RPMI7951 (cell line): ENCODE measurements at regions not wholly inside any gene's neighbourhood (a gene's known extent, or its start where the extent isn't known, plus 50 kb on each side); places are given as distances from the start of the nearest gene placed in this dataset.
A peak's percentile ranks its signal among the peaks of the same experiment; 100 is the strongest.

Experiments
- DNase-seq: peaks from one replicate; pipeline ENCODE4 v3.0.0-alpha.2; 2012; ENCODE audit warnings: low read depth

DNA sequence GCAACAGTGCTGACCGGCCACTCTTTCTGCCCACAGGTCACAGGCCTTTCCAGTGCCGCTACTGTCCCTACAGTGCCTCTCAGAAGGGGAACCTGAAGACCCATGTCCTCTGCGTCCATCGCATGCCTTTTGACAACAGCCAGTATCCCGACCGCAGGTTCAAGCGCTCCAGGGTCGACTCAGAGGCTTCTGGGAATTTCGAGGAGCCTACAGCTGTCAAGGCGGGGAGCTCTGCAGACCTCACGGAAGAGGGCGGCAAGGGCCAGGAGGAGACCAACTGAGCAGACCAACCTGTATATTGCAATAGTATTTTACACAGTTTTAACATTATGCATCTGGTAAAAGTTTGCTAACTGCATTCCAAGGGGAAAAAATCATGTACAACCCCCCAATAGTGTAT, 338.5 kb downstream of the ZNF536 start:
- no peak for DNase-seq

- no peak for DNase-seq
Measured at GRCh38 chr19:30708416-30709178, 336.4 kb downstream of the ZNF536 start.

- DNase-seq, result no peak
Measured at GRCh38 chr19:30704771-30705330, 332.7 kb downstream of the ZNF536 start.

- no peak for DNase-seq
Measured at GRCh38 chr19:30703645-30704044, 331.5 kb downstream of the ZNF536 start.

DNA sequence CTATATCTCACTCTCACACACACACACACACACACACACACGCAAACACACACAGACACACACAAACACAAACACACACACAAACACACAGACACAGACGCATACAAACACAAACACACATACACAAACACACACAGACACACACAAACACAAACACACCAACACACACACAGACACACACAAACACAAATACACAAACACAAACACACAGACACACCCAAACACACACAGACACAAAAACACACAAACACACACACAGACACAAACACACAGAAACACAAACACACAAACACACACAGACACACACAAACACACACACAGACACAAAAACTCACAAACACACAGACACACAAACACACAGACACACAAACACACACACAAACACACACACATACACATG, 329.0 kb downstream of the ZNF536 start:
- DNase-seq, result no peak

- DNase-seq, result no peak
Measured at GRCh38 chr19:30699871-30700280, 327.7 kb downstream of the ZNF536 start.

GRCh38 chr19:30696514-30696913, 324.3 kb downstream of the ZNF536 start:
- DNase-seq, result peak; percentile 49

- no peak for DNase-seq
Measured at GRCh38 chr19:30695171-30695875, 323.1 kb downstream of the ZNF536 start.

GRCh38 chr19:30694156-30694755, 322.1 kb downstream of the ZNF536 start:
- no peak for DNase-seq

- DNase-seq, result no peak
Measured at GRCh38 chr19:30692879-30693503, 320.8 kb downstream of the ZNF536 start.

DNA sequence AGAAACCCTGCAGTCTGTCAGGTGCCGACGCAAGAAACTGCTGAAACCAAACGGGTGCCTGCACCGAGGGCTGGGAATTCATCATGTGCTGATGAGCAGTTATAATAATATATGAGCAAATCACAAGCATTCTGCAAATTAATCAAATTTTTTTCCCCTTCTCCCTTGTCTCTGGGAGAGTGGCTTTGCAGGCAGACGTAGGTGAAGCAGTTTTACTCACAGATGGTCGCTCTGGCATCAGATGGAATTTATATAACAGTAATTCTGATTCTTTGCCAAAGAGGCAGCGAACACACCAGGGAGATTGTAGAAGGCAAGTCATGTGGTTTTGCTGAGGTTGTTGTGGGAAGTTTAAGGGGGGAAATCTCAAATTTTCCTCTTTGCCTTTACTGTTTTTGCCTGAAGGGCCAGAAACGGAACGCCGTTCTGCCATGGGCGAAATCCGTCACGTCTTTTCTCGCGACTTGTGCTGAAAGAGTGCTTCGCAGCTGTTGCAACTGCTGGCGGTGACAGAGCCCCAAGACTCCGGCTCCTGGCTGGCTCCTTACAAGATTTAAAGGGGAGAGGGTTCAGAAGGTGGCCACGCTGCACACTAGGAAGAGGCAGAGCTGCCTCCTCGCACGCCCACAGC, 320.1 kb downstream of the ZNF536 start:
- no peak for DNase-seq

DNA sequence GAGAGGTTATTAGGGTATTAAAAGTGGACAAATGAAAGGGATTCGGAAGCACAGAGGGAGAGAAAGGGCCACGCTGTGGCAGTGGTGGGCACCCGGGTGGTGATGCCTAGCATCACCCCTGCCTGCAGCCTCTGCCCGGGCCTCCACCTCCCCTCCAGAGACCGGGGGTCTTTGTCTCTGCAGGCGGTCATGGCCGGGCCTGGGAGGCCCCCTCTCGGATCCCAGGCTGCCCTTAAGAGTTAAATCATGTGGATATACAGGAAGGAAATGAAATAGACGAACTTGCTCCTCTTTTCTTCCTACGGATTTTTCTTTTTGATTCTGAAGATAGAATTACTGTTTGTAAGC, 319.6 kb downstream of the ZNF536 start:
- DNase-seq, result no peak

- no peak for DNase-seq
Measured at GRCh38 chr19:30690935-30691818, 319.0 kb downstream of the ZNF536 start.

- no peak for DNase-seq
Measured at GRCh38 chr19:30690525-30690924, 318.3 kb downstream of the ZNF536 start.

DNA sequence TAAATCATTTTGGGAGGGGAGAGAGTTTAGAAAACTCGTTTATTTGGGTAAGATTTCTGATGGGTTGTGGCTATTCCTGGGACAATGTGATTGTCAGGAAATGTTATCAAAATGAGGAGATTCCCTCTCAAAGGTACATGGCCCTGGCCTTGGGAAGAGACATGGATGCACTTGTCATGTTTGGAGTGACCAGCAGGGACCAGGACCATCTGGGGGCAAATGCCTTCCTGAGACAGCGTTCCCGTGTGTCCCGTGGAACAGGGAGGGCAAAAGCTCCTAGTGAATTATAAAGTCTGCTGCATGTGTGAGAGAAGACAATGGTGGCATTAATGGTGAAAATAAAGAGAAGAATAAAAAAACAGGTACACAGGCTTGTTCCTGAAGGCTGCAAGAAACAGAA, 317.3 kb downstream of the ZNF536 start:
- no peak for DNase-seq

GRCh38 chr19:30688696-30689095, 316.5 kb downstream of the ZNF536 start:
- DNase-seq, result no peak

DNA sequence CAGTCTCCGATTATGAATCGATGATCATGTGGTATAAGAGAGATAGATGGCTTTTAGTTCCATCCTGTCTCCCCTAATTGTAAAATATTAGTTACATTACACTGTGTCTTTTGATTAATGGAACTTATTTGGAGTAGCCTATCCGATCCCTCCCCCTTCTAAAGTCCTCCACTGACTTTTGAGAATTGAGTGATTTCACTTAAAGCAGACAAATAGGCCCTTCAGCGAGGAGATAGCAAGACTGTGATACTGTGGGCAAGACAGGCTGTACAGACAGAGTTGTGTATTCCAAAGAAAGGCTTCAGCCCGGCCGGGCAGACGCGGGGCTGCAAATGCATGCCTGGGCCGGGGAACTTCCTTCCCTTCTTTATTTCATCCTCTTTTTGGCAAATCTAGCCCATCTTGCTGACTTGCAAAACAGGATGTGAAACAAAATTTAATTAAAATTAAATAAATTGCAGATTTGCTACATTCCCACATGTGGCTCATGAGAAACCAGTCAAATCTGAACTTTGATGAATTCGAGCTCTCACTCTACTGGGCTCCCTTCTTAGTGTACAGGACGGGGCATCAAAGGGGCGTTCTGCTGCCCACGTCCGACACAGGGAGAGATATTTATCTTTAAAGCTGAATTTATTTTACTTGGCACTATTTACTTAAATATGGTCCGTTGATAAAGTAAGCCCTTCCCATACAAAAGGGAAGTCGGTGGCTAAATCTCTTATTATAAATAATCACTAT, 314.8 kb downstream of the ZNF536 start:
- no peak for DNase-seq

GRCh38 chr19:30686176-30686820, 314.1 kb downstream of the ZNF536 start:
- peak; percentile 21 for DNase-seq

DNA sequence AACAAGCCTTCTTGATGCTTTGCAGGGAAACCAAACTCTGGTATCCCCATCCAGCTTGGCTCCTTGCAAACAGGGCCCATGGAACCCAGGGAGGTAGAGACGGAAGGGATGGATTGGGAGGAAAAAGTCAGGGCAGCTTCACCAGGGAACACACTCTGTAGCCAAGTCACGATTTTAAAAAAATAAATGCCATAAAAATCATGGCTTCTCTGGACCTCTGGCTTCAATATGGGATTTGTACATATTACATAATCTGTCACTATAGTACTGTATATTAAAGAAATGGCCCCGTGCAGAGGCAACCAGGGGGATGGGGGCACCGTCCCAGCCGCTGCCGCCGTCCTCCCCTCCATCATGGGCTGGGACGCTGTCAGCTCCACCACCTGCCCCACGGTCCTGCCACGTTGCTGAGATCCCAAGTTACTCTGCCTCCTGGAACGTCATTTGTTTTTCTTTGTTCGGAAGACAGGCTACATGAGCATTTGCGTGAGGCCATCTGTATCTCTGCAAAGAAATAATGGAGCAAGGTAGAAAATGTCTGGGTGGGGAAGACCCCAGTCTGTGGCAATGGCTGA, 313.3 kb downstream of the ZNF536 start:
- no peak for DNase-seq
